ENCODE measurements at regions not wholly inside any gene's neighbourhood (a gene's known extent, or its start where the extent isn't known, plus 50 kb on each side); places are given as distances from the start of the nearest gene placed in this dataset.

- DNase-seq (ENCODE audit: low read depth in 2 of 2), result no peak
These were observed 492.1 kb upstream of the PPP2R3A start for GRCh38 chr3:135473449-135473848.

- no peak for DNase-seq (ENCODE audit: low read depth in 2 of 2)
These were observed 478.3 kb upstream of the PPP2R3A start for GRCh38 chr3:135487261-135487660.

DNA sequence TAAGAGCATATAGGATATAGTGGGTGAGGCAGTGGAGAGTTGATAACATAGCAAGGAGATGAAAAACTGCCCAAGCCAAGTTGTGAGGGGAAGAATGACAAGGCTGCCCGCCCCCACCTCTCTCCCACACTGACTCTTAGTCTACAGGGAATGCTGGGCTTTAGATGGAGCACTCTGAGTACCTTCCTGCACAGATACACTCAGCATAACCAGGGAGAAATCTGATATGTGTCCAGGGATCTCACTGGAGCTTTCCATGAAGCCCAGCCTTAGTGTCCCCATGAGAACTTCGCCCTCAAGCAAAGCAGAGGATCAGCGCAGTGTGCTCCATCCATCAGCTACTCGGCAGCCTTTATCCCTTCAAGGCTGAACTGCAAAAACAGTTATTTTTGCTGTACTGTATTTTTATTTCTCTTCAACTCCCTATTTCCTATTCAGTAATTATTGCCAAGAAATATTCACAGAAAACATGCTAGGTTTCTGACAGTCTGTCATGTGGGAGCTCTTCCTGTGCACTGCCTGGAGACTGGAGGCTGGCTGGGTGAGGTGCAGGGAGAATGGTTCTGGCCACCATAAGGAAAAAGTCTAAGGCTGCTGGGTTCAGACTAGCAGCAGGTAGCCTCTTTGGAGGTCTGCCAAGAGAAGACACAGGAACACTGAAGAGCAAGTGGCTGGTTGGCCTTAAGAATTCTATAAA, 475.2 kb upstream of the PPP2R3A start:
- no peak for DNase-seq (ENCODE audit: low read depth in 2 of 2)

- no peak for DNase-seq (ENCODE audit: low read depth in 2 of 2)
These were observed 473.9 kb upstream of the PPP2R3A start for GRCh38 chr3:135491491-135492205.

DNA sequence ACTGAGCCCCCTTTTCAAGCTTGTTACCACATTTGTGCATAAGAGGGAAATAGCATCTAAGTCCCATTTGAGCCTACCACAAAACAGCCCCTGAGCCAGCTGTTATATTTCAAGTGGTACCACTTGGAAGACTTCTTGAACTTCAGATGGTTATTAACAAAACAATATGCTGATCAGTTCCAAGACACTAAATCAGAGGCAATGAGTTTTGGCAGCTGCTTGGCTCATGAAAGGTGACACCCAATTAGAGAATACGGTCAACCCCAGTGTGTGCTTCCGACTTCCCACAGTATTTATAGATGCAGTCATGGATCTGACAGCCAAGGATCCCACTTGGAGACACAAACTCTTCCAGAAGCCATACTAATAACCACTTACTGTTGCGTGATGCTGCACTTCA, 469.6 kb upstream of the PPP2R3A start:
- no peak for DNase-seq (ENCODE audit: low read depth in 2 of 2)

DNA sequence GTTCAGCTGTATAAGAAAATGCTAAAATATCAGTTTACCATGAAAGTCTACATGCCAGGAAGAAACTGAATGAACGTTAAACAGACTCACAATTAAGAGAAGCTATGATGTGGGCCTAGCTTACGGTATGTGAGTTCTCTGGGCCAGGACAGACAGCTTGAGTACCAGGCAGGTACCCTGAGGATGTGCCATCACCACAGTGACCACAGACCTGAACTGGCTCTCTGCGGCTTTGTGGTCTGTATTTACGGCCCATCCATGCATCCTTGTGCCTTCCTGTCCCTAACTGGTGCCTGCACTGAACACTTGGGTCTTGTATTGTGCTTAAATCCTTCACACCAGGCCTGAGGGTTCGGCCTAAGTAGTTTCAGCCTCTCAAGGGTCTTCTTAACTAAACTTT, 467.5 kb upstream of the PPP2R3A start:
- no peak for DNase-seq (ENCODE audit: low read depth in 2 of 2)

DNA sequence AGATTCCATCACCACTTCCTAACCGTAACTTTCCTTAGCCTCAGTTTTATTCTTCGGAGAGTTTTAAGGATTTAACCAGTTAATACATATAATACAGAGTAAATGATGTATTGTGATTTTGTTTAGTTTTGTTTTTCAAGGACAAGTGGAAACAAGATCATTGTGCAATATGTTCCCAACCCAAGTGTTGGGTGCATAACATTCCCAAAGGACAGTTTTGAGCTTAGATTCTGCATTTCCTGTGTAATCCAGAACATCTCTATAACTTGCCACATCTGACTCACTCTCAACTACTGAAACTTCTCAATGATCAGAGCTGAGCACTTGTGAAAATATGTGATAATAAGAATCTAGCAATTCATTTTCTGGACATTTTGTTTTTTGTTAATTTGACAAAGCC, 466.1 kb upstream of the PPP2R3A start:
- DNase-seq (ENCODE audit: low read depth in 2 of 2), result no peak

- DNase-seq (ENCODE audit: low read depth in 2 of 2), result no peak
These were observed 465.5 kb upstream of the PPP2R3A start for GRCh38 chr3:135500034-135500433.

GRCh38 chr3:135503065-135503759, 462.3 kb upstream of the PPP2R3A start:
- DNase-seq (ENCODE audit: low read depth in 2 of 2), result no peak

DNA sequence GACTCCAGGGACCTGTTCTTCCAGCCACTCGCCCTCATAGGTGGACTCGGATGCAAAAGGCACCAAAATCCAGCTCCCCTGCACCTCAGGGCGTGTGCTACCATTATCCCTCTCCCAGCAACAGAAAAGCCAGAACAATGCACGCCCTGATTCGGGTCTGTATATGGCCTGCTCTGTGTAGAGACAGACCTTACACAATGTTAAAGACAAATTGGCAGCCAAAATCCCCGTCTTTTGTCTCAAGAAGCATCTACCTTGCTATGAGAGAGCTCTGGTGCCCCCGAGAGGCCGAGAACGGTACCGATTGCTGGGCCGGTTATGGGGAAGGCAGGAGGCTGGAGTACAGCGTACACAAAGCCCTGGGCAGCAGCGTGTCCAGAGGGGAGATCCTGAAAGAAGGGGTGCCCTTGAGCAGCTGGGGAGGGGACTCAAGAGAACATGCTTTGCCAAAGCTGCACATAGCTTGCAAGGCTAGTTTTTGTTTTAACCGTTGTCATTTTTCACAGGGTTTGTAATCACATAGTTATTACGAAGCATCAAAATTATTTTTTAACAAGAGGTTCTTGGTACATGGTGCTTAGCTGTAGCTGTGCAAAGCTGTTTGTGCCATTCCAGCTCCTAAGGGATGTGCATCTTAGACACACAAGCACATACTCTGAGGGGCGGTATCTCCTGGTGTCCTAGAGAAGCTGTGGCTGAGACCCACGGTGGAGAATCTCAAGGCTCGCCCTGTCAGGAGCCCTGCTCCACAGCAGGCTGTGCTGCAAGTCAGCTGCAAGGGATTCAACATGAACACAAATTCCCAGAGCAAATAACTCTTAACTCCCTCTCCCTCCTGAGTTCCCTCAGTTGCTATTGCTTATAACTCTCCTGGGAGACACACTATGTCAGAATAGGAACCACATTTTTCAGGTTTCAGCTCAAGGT, 461.5 kb upstream of the PPP2R3A start:
- DNase-seq (ENCODE audit: low read depth in 2 of 2), result peak in 1 of 2 experiments; percentile 18

DNA sequence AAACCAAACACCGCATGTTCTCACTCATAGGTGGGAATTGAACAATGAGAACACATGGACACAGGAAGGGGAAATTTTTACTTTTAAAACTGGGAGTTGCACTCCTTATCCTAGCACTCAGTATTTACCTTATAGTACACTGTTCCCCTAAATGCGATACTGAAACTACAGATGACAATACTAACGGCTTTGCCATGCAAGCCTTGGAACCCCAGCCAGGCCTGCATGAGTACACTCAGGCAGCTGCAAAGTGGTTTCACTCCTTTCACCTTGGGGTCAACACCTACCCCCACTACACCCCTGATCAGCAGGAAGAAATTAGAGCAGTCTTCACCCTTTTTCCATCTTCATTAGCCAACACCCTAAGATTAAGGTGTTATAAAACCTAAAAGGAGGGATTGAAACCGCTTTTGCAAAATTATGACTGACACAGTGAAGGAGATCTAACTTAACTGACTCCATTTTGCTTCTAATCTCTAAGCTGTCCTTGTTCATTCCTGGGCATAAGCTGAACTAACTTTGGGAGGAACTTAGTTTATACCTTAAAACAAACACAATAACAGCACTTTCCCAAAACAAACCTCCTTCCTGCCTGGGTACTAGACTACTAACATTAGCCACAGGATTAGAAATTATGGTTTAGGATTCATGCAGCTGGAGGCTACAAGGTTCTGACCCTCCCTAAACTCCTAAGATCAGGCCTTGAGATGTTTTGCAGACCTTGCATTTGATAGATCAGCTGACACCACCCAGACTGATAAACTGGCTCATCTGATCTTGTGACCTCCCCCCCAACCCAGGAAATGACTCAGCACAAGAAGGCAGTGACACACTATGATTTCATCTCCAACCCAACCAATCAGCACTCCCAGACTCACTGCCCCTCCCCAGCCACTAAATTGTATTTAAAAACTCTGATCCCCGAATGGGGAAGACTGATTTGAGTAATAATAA, 452.1 kb upstream of the PPP2R3A start:
- DNase-seq (ENCODE audit: low read depth in 2 of 2), result no peak

- DNase-seq (ENCODE audit: low read depth in 2 of 2), result no peak
These were observed 451.5 kb upstream of the PPP2R3A start for GRCh38 chr3:135514060-135514448.

DNA sequence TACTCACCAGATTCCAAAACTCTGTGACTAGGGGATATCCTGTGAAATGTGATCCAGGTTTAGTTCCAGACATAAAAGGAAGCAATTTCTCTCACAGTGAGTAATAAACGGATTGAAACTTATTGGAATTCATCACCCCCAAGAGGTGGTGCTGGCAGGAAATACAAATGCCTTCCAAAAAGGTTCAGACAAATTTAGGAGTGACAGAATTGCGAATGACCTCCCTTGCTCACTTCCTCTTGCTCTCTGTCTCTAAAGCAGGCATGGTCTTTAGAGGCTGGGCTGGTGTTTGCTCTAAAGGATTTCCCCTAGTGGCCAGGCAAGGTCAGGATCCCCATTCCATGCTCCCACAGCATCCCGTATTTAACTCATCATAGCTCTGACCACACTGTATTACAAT, 449.4 kb upstream of the PPP2R3A start:
- DNase-seq (ENCODE audit: low read depth in 2 of 2), result no peak

DNA sequence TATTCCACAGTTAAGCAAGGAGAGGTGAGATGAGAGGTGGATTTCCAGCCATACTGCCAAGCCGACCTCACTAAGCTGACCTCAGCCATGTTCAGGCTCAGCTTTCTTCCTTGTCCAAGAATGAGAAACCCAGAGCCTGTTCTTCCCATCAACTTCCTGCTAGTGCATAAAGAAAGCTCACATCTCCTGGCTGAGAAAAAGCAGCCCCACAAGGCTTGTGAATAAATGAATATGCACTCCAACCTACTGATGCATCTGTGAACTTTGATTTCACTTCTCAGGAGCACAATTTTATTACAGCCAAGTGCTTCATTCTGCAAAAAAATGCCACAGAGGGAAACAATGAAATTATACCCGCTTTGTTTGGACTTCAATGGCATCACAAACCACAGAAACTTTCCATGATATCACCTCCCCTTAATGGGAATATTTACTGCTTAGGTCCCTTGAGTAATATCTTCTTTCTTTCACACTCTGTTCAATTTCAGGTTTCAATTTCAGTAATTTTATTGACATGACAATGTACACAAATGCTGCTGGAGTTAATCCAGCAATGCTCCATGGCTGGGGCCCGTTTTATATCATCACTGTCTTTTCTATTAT, 437.0 kb upstream of the PPP2R3A start:
- DNase-seq (ENCODE audit: low read depth in 2 of 2), result no peak

GRCh38 chr3:135532021-135532420, 433.5 kb upstream of the PPP2R3A start:
- DNase-seq (ENCODE audit: low read depth in 2 of 2), result no peak

- DNase-seq (ENCODE audit: low read depth in 2 of 2), result no peak
These were observed 427.4 kb upstream of the PPP2R3A start for GRCh38 chr3:135538123-135538522.

DNA sequence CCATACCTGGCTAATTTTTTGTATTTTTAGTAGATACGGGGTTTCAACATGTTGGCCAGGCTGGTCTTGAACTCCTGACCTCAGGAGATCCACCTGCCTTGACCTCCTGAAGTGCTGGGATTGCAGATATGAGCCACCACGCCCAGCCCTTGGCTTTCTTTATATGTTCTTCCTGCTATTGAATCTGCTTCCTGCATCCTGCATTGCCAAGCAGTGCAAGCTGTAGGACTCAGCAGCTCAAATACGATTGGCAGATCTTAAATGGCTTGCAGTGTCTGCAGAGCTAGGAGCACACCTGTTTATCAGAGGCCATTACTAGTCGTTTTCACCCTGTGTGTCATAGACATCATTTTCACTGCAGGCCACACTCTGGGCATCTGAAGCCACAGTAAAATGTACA, 426.2 kb upstream of the PPP2R3A start:
- no peak for DNase-seq (ENCODE audit: low read depth in 2 of 2)

- no peak for DNase-seq (ENCODE audit: low read depth in 2 of 2)
These were observed 425.7 kb upstream of the PPP2R3A start for GRCh38 chr3:135539854-135540253.

GRCh38 chr3:135549928-135550494, 415.5 kb upstream of the PPP2R3A start:
- DNase-seq (ENCODE audit: low read depth in 2 of 2), result no peak

GRCh38 chr3:135556174-135556573, 409.4 kb upstream of the PPP2R3A start:
- no peak for DNase-seq (ENCODE audit: low read depth in 2 of 2)
